ENCODE measurements at regions not wholly inside any gene's neighbourhood (a gene's known extent, or its start where the extent isn't known, plus 50 kb on each side); places are given as distances from the start of the nearest gene placed in this dataset.

DNA sequence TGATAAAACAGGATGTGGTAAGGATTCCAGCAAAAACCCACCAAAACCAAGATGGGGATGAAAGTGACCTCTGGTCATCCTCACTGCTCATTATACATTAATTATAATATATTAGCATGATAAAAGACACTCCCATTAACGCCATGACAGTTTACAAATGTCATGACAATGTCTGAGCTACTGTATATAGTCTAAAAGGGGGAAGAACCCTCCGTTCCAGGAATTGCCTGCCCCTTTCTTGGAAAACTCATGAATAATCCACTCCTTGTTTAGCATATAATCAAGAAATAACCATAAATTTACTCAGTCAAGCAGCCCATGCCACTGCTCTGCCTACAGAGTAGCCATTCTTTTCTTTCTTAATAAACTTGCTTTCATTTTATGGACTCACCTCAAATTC, 96.4 kb upstream of the VLDLR start:
- TF ChIP-seq, protein P1, sequence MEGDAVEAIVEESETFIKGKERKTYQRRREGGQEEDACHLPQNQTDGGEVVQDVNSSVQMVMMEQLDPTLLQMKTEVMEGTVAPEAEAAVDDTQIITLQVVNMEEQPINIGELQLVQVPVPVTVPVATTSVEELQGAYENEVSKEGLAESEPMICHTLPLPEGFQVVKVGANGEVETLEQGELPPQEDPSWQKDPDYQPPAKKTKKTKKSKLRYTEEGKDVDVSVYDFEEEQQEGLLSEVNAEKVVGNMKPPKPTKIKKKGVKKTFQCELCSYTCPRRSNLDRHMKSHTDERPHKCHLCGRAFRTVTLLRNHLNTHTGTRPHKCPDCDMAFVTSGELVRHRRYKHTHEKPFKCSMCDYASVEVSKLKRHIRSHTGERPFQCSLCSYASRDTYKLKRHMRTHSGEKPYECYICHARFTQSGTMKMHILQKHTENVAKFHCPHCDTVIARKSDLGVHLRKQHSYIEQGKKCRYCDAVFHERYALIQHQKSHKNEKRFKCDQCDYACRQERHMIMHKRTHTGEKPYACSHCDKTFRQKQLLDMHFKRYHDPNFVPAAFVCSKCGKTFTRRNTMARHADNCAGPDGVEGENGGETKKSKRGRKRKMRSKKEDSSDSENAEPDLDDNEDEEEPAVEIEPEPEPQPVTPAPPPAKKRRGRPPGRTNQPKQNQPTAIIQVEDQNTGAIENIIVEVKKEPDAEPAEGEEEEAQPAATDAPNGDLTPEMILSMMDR (IDR thresholded peaks at IDR 0.05): no peak
- TF ChIP-seq POLR2A (IDR thresholded peaks at IDR 0.05): no peak
- no peak for TF ChIP-seq POLR2AphosphoS5 (IDR thresholded peaks at IDR 0.05)
